K562 (cell line): ENCODE measurements at regions not wholly inside any gene's neighbourhood (a gene's known extent, or its start where the extent isn't known, plus 50 kb on each side); places are given as distances from the start of the nearest gene placed in this dataset.

ENCODE experiments used
- ATF7 ChIP-seq: fragments of 450-650 bp; IDR thresholded peaks from 2 replicates; pipeline ENCODE4 v1.7.1; 2014; ENCODE audit warnings: mild to moderate bottlenecking, moderate library complexity
- BHLHE40 ChIP-seq: IDR thresholded peaks from 2 replicates; pipeline ENCODE4 v1.6.1; 2011; ENCODE audit warnings: low read length, improper control_type of control experiment
- CXXC5 ChIP-seq: fragments of 250-450 bp; sonication (Bioruptor Pico); IDR thresholded peaks from 2 replicates; pipeline ENCODE4 v1.8.0; 2022; ENCODE audit warnings: inconsistent platforms, mild to moderate bottlenecking, moderate library complexity
- DMBX1 ChIP-seq: fragments of 250-450 bp; sonication (Bioruptor Pico); IDR thresholded peaks from 2 replicates; pipeline ENCODE4 v1.8.0; 2022; ENCODE audit warnings: inconsistent platforms, mild to moderate bottlenecking, moderate library complexity, borderline replicate concordance
- FOSL1 ChIP-seq: fragments of 200-800 bp; sonication (Bioruptor generic); conservative IDR thresholded peaks from 2 replicates; pipeline ENCODE4 v1.6.1; 2016; ENCODE audit warnings: missing genetic modification characterization, missing compliant biosample characterization
- FOXP1 ChIP-seq: sonication (generic); formaldehyde crosslinking; IDR thresholded peaks from 2 replicates; pipeline ENCODE4 v1.8.0; 2022; ENCODE audit warnings: mild to moderate bottlenecking, missing genetic modification reagents
- GATAD2A ChIP-seq: fragments of 450-650 bp; IDR thresholded peaks from 2 replicates; pipeline ENCODE4 v1.6.1; 2017
- HDAC3 ChIP-seq: fragments of 450-650 bp; IDR thresholded peaks from 2 replicates; pipeline ENCODE4 v1.6.1; 2018; ENCODE audit warnings: borderline replicate concordance, mild to moderate bottlenecking, moderate library complexity; ENCODE audit not compliant: partially characterized antibody
- ILK ChIP-seq: fragments of 450-650 bp; IDR thresholded peaks from 2 replicates; pipeline ENCODE4 v1.6.1; 2016; ENCODE audit warnings: missing genetic modification characterization, low read depth, mild to moderate bottlenecking, missing compliant biosample characterization, moderate library complexity, borderline replicate concordance
- MAZ ChIP-seq, 2 experiments: fragments of 450-650 bp in 1 of 2; sonication (generic) in 1 of 2; formaldehyde crosslinking; IDR thresholded peaks in 1 of 2; conservative IDR thresholded peaks in 1 of 2; 2 replicates each; pipeline versions ENCODE4 v1.4.0 to v1.5.0; 2020; ENCODE audit warnings: mild to moderate bottlenecking in 1 of 2, missing genetic modification reagents in 1 of 2
- MECOM ChIP-seq: fragments of 250-450 bp; sonication (Bioruptor Pico); IDR thresholded peaks from 2 replicates; pipeline ENCODE4 v1.8.0; 2022; ENCODE audit warnings: inconsistent platforms
- NCOA2 ChIP-seq, 2 experiments: fragments of 450-650 bp; IDR thresholded peaks; 2 replicates each; pipeline ENCODE4 v1.6.1; 2018; ENCODE audit warnings: mild to moderate bottlenecking in 2 of 2, moderate library complexity in 1 of 2; ENCODE audit not compliant: partially characterized antibody in 2 of 2
- NFRKB ChIP-seq: fragments of 450-650 bp; IDR thresholded peaks from 2 replicates; pipeline ENCODE4 v1.6.1; 2016; ENCODE audit warnings: low read depth
- RBBP5 ChIP-seq: fragments of 200-600 bp; sonication (generic); IDR thresholded peaks from 2 replicates; pipeline ENCODE4 v1.6.1; 2012; ENCODE audit warnings: borderline replicate concordance, mild to moderate bottlenecking, low read length, control low read depth, inconsistent platforms; ENCODE audit not compliant: insufficient read depth, poor library complexity, severe bottlenecking
- RFX7 ChIP-seq: fragments of 250-450 bp; sonication (Bioruptor Pico); IDR thresholded peaks from 2 replicates; pipeline ENCODE4 v1.5.1; 2021; ENCODE audit warnings: mild to moderate bottlenecking
- SMARCE1 ChIP-seq: fragments of 450-650 bp; IDR thresholded peaks from 2 replicates; pipeline ENCODE4 v1.7.1; 2016; ENCODE audit warnings: mild to moderate bottlenecking
- SP1 ChIP-seq: sonication (generic); formaldehyde crosslinking; IDR thresholded peaks from 2 replicates; pipeline ENCODE4 v1.8.1; 2022; ENCODE audit warnings: mild to moderate bottlenecking, missing genetic modification reagents
- TFAM ChIP-seq: fragments of 250-450 bp; sonication (Bioruptor Pico); conservative IDR thresholded peaks from 2 replicates; pipeline ENCODE4 v1.5.0; 2021; ENCODE audit warnings: mild to moderate bottlenecking, moderate library complexity
- TOE1 ChIP-seq, 2 experiments: fragments of 450-650 bp in 1 of 2; sonication (generic) in 1 of 2; formaldehyde crosslinking in 1 of 2; IDR thresholded peaks; 2 replicates each; pipeline versions ENCODE4 v1.7.1 to v1.8.0; 2016 to 2022; ENCODE audit warnings: borderline replicate concordance in 2 of 2, mild to moderate bottlenecking in 2 of 2, antibody characterized with exemption in 1 of 2, inconsistent platforms in 1 of 2, low read depth in 1 of 2, missing genetic modification reagents in 1 of 2, moderate library complexity in 1 of 2
- ZEB2 ChIP-seq: fragments of 450-650 bp; IDR thresholded peaks from 2 replicates; pipeline ENCODE4 v1.6.1; 2016
- ZFX ChIP-seq: sonication (generic); formaldehyde crosslinking; IDR thresholded peaks from 2 replicates; pipeline ENCODE4 v1.8.0; 2022; ENCODE audit warnings: mild to moderate bottlenecking, missing genetic modification reagents, moderate library complexity
- ZNF133 ChIP-seq: fragments of 250-450 bp; sonication (Bioruptor Pico); IDR thresholded peaks from 2 replicates; pipeline ENCODE4 v1.4.0; 2020; ENCODE audit warnings: mild to moderate bottlenecking
- ZNF165 ChIP-seq: fragments of 250-450 bp; sonication (Bioruptor Pico); IDR thresholded peaks from 2 replicates; pipeline ENCODE4 v1.4.0; 2020; ENCODE audit warnings: borderline replicate concordance
- ZNF174 ChIP-seq: fragments of 250-450 bp; sonication (Bioruptor Pico); IDR thresholded peaks from 2 replicates; pipeline ENCODE4 v1.4.0; 2020; ENCODE audit warnings: mild to moderate bottlenecking
- ZNF354B ChIP-seq: fragments of 250-450 bp; sonication (Bioruptor Pico); IDR thresholded peaks from 2 replicates; pipeline ENCODE4 v1.4.0; 2020
- ZNF644 ChIP-seq: fragments of 200-800 bp; sonication (Bioruptor generic); IDR thresholded peaks from 2 replicates; pipeline ENCODE4 v1.6.1; 2016; ENCODE audit warnings: low read depth, missing genetic modification characterization, missing compliant biosample characterization
- TF ChIP-seq, protein P1 (sequence below): fragments of 450-650 bp; IDR thresholded peaks from 2 replicates; pipeline ENCODE4 v1.6.1; 2016; ENCODE audit warnings: antibody characterized with exemption
- TF ChIP-seq, protein P2 (sequence below): fragments of 450-650 bp; IDR thresholded peaks from 2 replicates; pipeline ENCODE4 v1.6.1; 2017; ENCODE audit warnings: mild to moderate bottlenecking, moderate library complexity

DNA sequence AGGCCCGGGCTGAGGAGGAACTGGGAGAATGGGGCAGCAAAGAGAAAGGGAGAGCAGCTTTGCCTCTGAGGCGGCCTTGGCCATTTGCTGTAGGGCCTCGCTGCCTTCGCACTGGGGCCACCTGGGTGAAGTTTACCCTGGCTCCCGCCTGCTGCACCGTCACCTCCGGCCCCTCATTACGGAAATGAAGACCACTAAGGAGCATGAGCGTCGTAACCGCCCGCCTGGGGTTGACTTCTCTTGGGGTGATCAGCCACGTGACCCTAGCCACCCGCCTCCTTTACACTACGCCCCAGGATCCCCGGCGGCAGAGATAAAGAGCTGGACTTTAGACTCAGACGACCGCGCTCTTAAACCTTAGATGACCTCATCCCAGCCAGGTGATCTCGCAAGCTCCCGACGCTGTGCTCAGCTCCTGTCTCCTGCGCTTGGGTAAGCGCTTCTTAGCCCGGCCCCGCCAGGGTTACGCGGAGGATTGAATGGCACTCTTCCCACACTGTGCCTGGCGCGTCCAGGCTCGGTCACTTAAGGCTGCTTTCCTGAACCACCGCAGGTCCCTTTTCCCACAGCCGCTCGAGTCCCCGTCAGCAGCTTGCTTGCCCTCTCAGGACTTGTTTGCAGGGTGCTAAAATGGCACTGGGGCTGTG, 107.9 kb upstream of the LARP1 start (continued):
- TF ChIP-seq ZNF165 (CRISPR knock-in tag) (0 out of 2 replicates have a peak, but pooled peaks have one; percentile 27), SMARCE1 (peak; percentile 78), ZNF644 (no peak), RFX7 (CRISPR knock-in tag) (no peak), ZFX (CRISPR knock-in tag) (peak; percentile 55), FOXP1 (CRISPR knock-in tag) (0 out of 2 replicates have a peak, but pooled peaks have one; percentile 15), GATAD2A (no peak), HDAC3 (peak; percentile 25), TOE1 (IDR thresholded peaks at IDR 0.05; ENCODE audit: borderline replicate concordance) (peak; percentile 87), TOE1 (CRISPR knock-in tag; IDR thresholded peaks at IDR 0.05; ENCODE audit: borderline replicate concordance, low read depth) (no peak), NCOA2 (IDR thresholded peaks at IDR 0.05; ENCODE audit: partially characterized antibody in 2 of 2) (no peak), SP1 (CRISPR knock-in tag) (0 out of 2 replicates have a peak, but pooled peaks have one; percentile 23), NFRKB (0 out of 2 replicates have a peak, but pooled peaks have one; percentile 29), FOSL1 (peak; percentile 48; the same call in 1 of the 2 replicates), MAZ (CRISPR knock-in tag; conservative IDR thresholded peaks at IDR 0.05 in 1 of 2, IDR thresholded peaks at IDR 0.05 in 1 of 2) (peak in 1 of 2 experiments; percentile 54; a peak in 2 of 4 replicates), DMBX1 (CRISPR knock-in tag) (peak; percentile 73; the same call in 1 of the 2 replicates), ZNF354B (CRISPR knock-in tag) (no peak), BHLHE40 (peak; percentile 74), ILK (tag) (no peak), CXXC5 (peak; percentile 100), RBBP5 (peak; percentile 36), ZEB2 (peak; percentile 86), ZNF133 (0 out of 2 replicates have a peak, but pooled peaks have one; percentile 62), ATF7 (peak; percentile 96), ZNF174 (CRISPR knock-in tag) (no peak), TFAM (no peak), MECOM (CRISPR knock-in tag) (peak; percentile 81; the same call in 1 of the 2 replicates)
- TF ChIP-seq, protein P1, sequence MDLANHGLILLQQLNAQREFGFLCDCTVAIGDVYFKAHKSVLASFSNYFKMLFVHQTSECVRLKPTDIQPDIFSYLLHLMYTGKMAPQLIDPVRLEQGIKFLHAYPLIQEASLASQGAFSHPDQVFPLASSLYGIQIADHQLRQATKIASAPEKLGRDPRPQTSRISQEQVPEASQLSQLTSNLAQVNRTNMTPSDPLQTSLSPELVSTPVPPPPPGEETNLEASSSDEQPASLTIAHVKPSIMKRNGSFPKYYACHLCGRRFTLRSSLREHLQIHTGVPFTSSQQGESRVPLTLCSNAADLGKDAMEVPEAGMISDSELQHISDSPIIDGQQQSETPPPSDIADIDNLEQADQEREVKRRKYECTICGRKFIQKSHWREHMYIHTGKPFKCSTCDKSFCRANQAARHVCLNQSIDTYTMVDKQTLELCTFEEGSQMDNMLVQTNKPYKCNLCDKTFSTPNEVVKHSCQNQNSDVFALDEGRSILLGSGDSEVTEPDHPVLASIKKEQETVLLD, result peak; percentile 42; the same call in 1 of the 2 replicates
- TF ChIP-seq, protein P2, sequence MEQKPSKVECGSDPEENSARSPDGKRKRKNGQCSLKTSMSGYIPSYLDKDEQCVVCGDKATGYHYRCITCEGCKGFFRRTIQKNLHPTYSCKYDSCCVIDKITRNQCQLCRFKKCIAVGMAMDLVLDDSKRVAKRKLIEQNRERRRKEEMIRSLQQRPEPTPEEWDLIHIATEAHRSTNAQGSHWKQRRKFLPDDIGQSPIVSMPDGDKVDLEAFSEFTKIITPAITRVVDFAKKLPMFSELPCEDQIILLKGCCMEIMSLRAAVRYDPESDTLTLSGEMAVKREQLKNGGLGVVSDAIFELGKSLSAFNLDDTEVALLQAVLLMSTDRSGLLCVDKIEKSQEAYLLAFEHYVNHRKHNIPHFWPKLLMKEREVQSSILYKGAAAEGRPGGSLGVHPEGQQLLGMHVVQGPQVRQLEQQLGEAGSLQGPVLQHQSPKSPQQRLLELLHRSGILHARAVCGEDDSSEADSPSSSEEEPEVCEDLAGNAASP, result peak; percentile 68; the same call in 1 of the 2 replicates
